Calu3 (cell line): ENCODE measurements at regions not wholly inside any gene's neighbourhood (a gene's known extent, or its start where the extent isn't known, plus 50 kb on each side); places are given as distances from the start of the nearest gene placed in this dataset.

Experiments
- BruUV-seq: library from RNA; stranded (reverse); fragments of 400-500 nt; replicated peaks from 2 replicates; lab custom pipeline; 2021; lab: Mats Ljungman, UMichigan
- CTCF ChIA-PET: fragments of 300-600 bp; sonication (Branson Sonifier 250); formaldehyde crosslinking; loops from one replicate; lab custom pipeline; 2022; ENCODE audit warnings: antibody characterized with exemption; lab: Charles Lee
- DNase-seq: peaks from one replicate; pipeline ENCODE4 v3.0.0; 2022
- H3K27ac Mint-ChIP-seq: one replicate; pipeline ENCODE4 v1.8.0; 2022; ENCODE audit warnings: mixed read lengths; ENCODE audit not compliant: unreplicated experiment
- H3K27me3 Mint-ChIP-seq: one replicate; pipeline ENCODE4 v1.8.0; 2022; ENCODE audit warnings: mixed read lengths; ENCODE audit not compliant: unreplicated experiment
- H3K36me3 Mint-ChIP-seq: one replicate; pipeline ENCODE4 v1.8.0; 2022; ENCODE audit warnings: mild to moderate bottlenecking, moderate library complexity, mixed read lengths; ENCODE audit not compliant: insufficient read depth, unreplicated experiment
- H3K4me1 Mint-ChIP-seq: one replicate; pipeline ENCODE4 v1.8.0; 2022; ENCODE audit warnings: mild to moderate bottlenecking, low read depth, mixed read lengths; ENCODE audit not compliant: unreplicated experiment
- H3K4me3 Mint-ChIP-seq: one replicate; pipeline ENCODE4 v1.8.0; 2022; ENCODE audit warnings: mild to moderate bottlenecking, low read depth, moderate library complexity, mixed read lengths; ENCODE audit not compliant: unreplicated experiment
- H3K9me3 Mint-ChIP-seq: one replicate; pipeline ENCODE4 v1.8.0; 2022; ENCODE audit warnings: low read depth, mixed read lengths; ENCODE audit not compliant: unreplicated experiment
- intact Hi-C: fragments of 100-400 bp; cut with micrococcal nuclease; formaldehyde crosslinking; loops from one replicate; pipeline ENCODE4 v1.10.0; 2022; ENCODE audit not compliant: unreplicated experiment
- TF ChIP-seq, protein P1 (sequence below): fragments of 200-600 bp; IDR thresholded peaks from one replicate; pipeline ENCODE4 v1.8.0; 2022; ENCODE audit warnings: antibody characterized with exemption; ENCODE audit not compliant: unreplicated experiment

DNA sequence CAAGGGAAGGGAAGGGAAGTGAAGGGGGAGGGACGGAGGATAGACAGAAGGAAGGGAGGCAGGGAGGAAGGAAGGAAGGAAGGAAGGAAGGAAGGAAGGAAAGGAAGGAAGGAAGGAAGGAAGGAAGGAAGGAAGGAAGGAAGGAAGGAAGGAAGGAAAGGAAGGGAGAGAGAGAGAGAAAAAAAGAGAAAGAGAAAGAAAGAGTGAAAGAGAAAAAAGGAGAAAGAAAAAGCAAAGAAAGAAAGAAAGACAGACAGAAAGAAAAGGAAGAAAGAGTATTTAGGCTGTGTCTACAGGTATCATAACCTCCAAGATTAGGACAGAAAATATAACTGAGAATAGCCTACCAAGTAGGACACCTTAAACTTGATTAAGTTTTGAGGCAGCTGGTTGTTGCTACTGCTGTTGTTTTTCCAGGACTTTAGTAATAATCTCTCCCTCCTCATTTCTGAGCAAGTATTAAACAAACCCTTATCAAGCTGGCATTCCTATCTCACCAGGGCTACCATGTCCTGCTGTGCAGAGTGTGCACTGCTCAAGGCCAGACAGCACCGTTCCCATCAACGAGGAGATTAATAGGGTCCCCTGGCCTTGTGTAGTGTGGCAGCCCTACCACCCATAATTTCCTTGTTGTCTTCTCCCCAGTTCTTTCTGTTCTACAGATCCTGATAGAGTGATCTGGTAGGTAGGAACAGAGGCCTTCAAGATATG, 90.5 kb upstream of the FHL2 start:
- CTCF ChIA-PET, result no interaction called here
- Mint-ChIP-seq H3K27me3 (no peaks in the 10 kb centered on the region), H3K27ac (no peak overlapping the region), H3K36me3 (no peaks in the 10 kb centered on the region), H3K4me3 (no peak overlapping the region), H3K4me1 (peaks cover 22% of the 10 kb centered on the region), H3K9me3 (peaks cover 9% of the 10 kb centered on the region)
- no TSS peak for BruUV-seq
- DNase-seq, result no peak
- intact Hi-C loops, result no loop called here
- TF ChIP-seq, protein P1, sequence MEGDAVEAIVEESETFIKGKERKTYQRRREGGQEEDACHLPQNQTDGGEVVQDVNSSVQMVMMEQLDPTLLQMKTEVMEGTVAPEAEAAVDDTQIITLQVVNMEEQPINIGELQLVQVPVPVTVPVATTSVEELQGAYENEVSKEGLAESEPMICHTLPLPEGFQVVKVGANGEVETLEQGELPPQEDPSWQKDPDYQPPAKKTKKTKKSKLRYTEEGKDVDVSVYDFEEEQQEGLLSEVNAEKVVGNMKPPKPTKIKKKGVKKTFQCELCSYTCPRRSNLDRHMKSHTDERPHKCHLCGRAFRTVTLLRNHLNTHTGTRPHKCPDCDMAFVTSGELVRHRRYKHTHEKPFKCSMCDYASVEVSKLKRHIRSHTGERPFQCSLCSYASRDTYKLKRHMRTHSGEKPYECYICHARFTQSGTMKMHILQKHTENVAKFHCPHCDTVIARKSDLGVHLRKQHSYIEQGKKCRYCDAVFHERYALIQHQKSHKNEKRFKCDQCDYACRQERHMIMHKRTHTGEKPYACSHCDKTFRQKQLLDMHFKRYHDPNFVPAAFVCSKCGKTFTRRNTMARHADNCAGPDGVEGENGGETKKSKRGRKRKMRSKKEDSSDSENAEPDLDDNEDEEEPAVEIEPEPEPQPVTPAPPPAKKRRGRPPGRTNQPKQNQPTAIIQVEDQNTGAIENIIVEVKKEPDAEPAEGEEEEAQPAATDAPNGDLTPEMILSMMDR, result no peak

DNA sequence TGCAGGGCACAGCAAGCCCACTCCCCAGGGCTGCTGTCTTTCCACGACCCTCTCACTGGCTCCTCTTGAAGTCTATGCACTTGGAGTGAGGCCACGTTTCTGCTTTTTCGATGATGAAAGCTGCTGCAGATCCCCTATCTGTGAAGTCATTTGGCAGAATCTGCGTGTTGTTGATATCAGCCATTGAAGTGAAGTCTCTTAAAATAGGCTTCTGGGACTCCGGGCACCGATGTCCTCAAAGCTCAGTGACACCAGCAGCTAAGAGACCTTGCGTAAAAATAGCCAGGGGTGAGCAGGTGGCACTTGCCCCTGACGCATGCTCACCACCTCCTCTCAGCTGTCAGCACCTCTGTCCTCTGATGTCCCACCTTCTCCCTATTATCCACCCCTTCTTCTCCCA, 89.4 kb upstream of the FHL2 start:
- Mint-ChIP-seq H3K27ac (no peak overlapping the region), H3K9me3 (peaks cover 9% of the 10 kb centered on the region), H3K27me3 (no peaks in the 10 kb centered on the region), H3K4me1 (peaks cover 22% of the 10 kb centered on the region), H3K36me3 (no peaks in the 10 kb centered on the region), H3K4me3 (no peak overlapping the region)
- no peak for DNase-seq
- intact Hi-C loops, result no loop called here
- TF ChIP-seq, protein P1, result no peak
- no TSS peak for BruUV-seq
- CTCF ChIA-PET, result no interaction called here

DNA sequence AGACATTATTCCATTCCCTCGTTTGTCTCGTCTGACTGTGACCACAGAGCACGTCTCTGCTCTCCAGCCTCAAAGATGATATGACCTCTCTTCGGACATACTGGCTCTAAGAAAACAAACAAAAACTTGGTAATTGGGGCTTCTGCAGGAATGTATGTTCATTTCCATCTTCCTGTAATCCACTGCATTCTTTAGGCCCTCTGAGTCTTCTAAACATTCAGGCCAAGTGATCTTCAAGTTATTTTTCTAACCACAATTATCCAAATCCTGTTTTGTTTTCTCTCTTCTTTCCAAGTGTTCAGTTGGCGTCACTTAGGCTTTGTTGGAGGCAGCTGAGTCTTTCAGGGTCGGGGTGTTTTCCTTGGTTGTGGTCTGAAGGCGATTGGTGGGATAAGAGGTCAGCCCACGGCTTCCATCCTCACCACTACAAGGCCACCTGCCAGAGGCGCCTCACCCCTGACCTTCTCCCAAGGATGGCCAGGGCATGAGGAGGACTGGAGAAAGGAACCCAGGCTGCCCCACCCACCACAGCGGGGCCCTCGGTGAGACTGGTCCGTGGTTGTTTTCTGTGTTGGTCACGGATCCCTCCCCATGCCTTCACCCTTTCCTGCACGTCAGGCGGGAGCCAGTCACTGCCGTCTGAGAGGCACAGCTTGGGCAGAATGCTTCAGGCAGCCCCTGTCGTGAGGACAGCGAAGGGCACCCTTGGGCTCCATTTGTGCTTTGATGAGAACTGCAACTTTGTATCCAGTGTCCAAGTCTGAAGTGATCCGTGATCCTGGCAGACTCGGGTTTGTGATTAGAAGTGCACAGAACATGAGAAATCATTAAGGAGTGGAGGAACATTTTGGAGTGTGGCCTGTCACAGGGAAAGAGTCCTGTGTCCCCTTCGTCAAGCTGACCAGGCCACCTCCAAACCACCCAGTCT, 88.6 kb upstream of the FHL2 start:
- BruUV-seq, result no TSS peak
- no peak for DNase-seq
- no peaks in the 10 kb centered on the region for H3K36me3 Mint-ChIP-seq
- H3K27ac Mint-ChIP-seq, result no peak overlapping the region
- TF ChIP-seq, protein P1, result no peak
- peaks cover 22% of the 10 kb centered on the region for H3K4me1 Mint-ChIP-seq
- CTCF ChIA-PET, result no interaction called here
- intact Hi-C loops, result no loop called here
- peaks cover 9% of the 10 kb centered on the region for H3K9me3 Mint-ChIP-seq
- H3K4me3 Mint-ChIP-seq, result no peak overlapping the region
- H3K27me3 Mint-ChIP-seq, result no peaks in the 10 kb centered on the region

DNA sequence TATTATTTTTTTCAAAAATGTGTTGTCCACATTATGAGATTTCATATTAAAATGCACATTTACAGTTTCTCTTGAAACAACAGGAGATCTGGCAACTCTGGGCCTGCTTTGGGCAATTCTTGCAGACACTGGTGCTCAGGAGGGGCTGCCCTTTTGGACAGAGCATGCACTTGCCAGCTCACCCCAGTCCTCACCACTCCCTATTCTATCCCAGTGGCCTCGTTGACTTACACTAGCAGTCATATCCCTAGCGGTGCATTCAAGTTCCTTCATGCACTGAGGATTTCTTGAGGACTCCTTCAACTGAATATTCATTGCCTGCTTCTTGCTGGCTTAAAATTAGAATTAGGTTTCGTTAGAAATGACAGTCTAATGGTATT, 87.9 kb upstream of the FHL2 start:
- Mint-ChIP-seq H3K9me3 (peaks cover 8% of the 10 kb centered on the region), H3K36me3 (no peaks in the 10 kb centered on the region), H3K27me3 (no peaks in the 10 kb centered on the region), H3K27ac (no peak overlapping the region), H3K4me3 (no peak overlapping the region), H3K4me1 (peaks cover 19% of the 10 kb centered on the region)
- intact Hi-C loops, result no loop called here
- TF ChIP-seq, protein P1, result no peak
- no peak for DNase-seq
- no TSS peak for BruUV-seq
- CTCF ChIA-PET, result no interaction called here
